Thoracic aorta (tissue), 2 donors: ENCODE measurements at regions not wholly inside any gene's neighbourhood (a gene's known extent, or its start where the extent isn't known, plus 50 kb on each side); places are given as distances from the start of the nearest gene placed in this dataset.

ENCODE experiments used
- ATAC-seq: fragments of 150-250 bp; one replicate; pipeline ENCODE4 v1.8.0; 2017; ENCODE audit warnings: low read depth; ENCODE audit not compliant: insufficient number of reproducible peaks, low FRiP score
- DNase-seq: peaks from one replicate; pipeline ENCODE4 v3.0.0-alpha.2; 2020; ENCODE audit warnings: low spot score
- H3K27ac ChIP-seq, 2 donors: fragments of 200-600 bp; sonication (generic); 1 replicate in 1 of 2; 2 replicates in 1 of 2; pipeline ENCODE4 v1.5.1; 2016; ENCODE audit warnings: mild to moderate bottlenecking in 2 of 2, moderate library complexity in 2 of 2
- H3K27me3 ChIP-seq: fragments of 200-600 bp; sonication (generic); replicated peaks from 2 replicates; pipeline ENCODE4 v1.6.0; 2016; ENCODE audit warnings: mild to moderate bottlenecking; ENCODE audit not compliant: insufficient read depth
- H3K36me3 ChIP-seq: fragments of 200-600 bp; sonication (generic); one replicate; pipeline ENCODE4 v1.5.1; 2016
- H3K4me1 ChIP-seq, 2 donors: fragments of 200-600 bp; sonication (generic); 1 replicate in 1 of 2; 2 replicates in 1 of 2; pipeline versions ENCODE4 v1.5.1 to v1.6.0; 2016; ENCODE audit warnings: low read depth in 2 of 2, mild to moderate bottlenecking in 1 of 2; ENCODE audit not compliant: control insufficient read depth in 1 of 2
- H3K4me3 ChIP-seq: fragments of 200-600 bp; sonication (generic); 2 replicates; pipeline ENCODE4 v1.5.1; 2016; ENCODE audit warnings: mild to moderate bottlenecking
- H3K9me3 ChIP-seq: fragments of 200-600 bp; sonication (generic); 2 replicates; pipeline ENCODE4 v1.5.1; 2016
- TF ChIP-seq, protein P1 (sequence below): fragments of 200-600 bp; sonication (generic); IDR thresholded peaks from one replicate; pipeline ENCODE4 v1.5.1; 2019; ENCODE audit warnings: antibody characterized with exemption

GRCh38 chr2:120820953-120821279, 85.2 kb downstream of the GLI2 start:
- TF ChIP-seq, protein P1, sequence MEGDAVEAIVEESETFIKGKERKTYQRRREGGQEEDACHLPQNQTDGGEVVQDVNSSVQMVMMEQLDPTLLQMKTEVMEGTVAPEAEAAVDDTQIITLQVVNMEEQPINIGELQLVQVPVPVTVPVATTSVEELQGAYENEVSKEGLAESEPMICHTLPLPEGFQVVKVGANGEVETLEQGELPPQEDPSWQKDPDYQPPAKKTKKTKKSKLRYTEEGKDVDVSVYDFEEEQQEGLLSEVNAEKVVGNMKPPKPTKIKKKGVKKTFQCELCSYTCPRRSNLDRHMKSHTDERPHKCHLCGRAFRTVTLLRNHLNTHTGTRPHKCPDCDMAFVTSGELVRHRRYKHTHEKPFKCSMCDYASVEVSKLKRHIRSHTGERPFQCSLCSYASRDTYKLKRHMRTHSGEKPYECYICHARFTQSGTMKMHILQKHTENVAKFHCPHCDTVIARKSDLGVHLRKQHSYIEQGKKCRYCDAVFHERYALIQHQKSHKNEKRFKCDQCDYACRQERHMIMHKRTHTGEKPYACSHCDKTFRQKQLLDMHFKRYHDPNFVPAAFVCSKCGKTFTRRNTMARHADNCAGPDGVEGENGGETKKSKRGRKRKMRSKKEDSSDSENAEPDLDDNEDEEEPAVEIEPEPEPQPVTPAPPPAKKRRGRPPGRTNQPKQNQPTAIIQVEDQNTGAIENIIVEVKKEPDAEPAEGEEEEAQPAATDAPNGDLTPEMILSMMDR = no peak
- Histone ChIP-seq H3K36me3 (no peaks in the 10 kb centered on the region), H3K9me3 (no peaks in the 10 kb centered on the region), H3K4me1 (peaks cover 4 to 35% of the 10 kb centered on the region in 2 donors), H3K4me3 (no peak overlapping the region), H3K27me3 (no peaks in the 10 kb centered on the region), H3K27ac (no peak overlapping the region)
- DNase-seq (no peak), ATAC-seq (no peak)

DNA sequence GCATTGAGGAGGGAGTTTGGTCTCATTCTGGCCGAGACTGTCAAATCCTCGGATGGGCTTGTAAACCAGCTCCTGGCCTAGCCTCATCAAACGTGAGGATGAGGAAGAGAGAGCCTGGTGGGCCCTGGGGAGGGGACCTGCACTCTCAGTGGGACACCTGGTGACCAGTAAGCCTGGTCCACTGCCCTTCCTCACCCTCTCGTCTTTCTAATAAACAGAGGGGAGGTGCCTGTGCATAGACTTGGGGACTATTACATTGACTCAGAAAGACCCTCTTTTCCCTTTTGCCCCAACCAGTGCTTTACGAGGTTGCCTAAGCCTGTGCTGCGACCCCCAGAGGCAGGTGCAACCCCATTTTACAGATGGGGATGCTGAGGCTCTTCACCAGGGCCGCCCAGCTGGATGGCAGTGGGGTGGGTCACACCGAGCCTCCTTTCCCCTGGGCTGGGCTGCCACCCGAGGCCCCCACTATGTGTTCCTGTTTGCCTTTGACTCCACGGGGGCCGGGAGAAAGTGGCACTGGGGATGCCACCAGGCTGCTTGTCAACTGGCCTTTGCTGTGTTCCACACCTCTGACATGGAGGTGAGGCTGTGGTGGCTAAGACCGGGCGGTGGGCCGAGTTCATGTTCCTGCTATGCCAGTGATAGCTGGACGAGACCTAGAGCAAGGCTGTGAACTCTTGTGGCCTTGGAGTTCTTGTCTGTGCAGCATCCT, 85.9 kb downstream of the GLI2 start:
- H3K36me3 ChIP-seq = no peaks in the 10 kb centered on the region
- H3K9me3 ChIP-seq = no peaks in the 10 kb centered on the region
- H3K4me3 ChIP-seq = no peak overlapping the region
- no peak for DNase-seq
- no peak overlapping the region for H3K27ac ChIP-seq
- TF ChIP-seq, protein P1 = no peak
- H3K4me1 ChIP-seq = peaks cover 4 to 35% of the 10 kb centered on the region in 2 donors
- H3K27me3 ChIP-seq = no peaks in the 10 kb centered on the region
- no peak for ATAC-seq

DNA sequence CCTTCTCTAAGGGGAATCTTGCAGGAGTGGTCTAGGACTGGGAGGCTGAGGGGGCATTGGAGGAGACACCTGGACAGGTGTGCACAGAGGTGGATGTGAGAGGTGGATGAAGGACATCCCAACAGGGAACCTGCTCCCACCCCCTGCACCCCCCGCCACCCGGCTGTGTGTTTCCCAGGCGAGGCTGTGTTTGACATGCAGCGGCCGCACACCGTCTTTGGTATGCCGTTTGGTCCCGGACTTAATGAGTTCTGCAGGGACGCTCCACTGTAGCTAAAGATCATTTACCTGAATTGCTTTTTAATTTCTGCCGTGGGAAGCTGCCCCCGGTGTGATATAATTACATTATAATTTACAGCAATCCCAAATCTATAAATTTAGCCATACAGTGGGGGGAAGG, 87.3 kb downstream of the GLI2 start:
- no peaks in the 10 kb centered on the region for H3K9me3 ChIP-seq
- H3K36me3 ChIP-seq = no peaks in the 10 kb centered on the region
- no peak for DNase-seq
- H3K4me3 ChIP-seq = no peak overlapping the region
- H3K27me3 ChIP-seq = no peaks in the 10 kb centered on the region
- ATAC-seq = no peak
- TF ChIP-seq, protein P1 = no peak
- H3K4me1 ChIP-seq = peaks cover 4 to 32% of the 10 kb centered on the region in 2 donors
- no peak overlapping the region for H3K27ac ChIP-seq

DNA sequence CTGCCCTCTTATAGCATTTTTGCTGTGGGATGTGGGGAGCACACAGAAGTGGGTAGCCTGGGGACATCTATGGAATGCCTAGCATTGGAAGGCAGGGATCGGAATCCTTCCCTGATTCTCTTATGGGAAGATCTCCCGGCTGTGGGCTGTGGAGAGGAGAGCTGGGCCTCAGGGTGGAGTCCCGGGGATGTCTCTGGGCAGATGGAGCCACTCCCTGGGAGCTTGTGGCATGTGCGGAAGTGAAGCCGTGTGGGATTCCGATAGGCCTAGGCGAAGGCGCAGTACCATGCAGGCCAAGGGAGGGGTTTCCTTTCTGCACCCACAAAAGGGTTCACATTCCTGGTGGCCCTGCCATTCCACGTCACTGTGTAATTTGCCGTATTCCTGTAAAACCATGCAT, 87.9 kb downstream of the GLI2 start:
- TF ChIP-seq, protein P1 = no peak
- H3K4me1 ChIP-seq = peaks cover 4 to 26% of the 10 kb centered on the region in 2 donors
- H3K36me3 ChIP-seq = no peaks in the 10 kb centered on the region
- no peaks in the 10 kb centered on the region for H3K27me3 ChIP-seq
- no peak overlapping the region for H3K4me3 ChIP-seq
- no peak overlapping the region for H3K27ac ChIP-seq
- no peaks in the 10 kb centered on the region for H3K9me3 ChIP-seq
- ATAC-seq = no peak
- DNase-seq = no peak

DNA sequence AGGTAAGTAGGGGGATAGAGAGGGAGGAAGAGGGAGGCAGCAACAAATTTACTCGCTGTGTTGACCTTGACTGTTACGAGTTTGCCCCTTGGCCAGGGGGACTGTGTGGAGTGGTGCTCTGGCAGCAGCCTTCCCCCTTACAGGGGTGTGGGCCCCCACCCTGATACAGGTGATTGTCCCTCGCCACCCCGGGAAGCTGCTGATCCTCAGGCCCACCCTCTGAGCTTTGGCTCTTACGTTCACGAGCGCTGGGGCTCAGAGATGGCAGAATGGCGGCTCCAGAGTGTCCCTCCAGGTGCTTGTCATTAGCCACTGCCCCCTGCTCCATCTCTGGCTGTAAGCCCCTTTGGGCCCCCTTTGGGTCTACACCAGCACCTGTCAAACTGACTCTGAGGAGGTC, 88.6 kb downstream of the GLI2 start:
- no peak overlapping the region for H3K27ac ChIP-seq
- no peak for ATAC-seq

More for the DNA sequence above, 88.6 kb downstream of the GLI2 start:
- no peak for DNase-seq
- TF ChIP-seq, protein P1 = no peak
- Histone ChIP-seq H3K4me1 (peaks cover 0 to 20% of the 10 kb centered on the region in 2 donors), H3K27me3 (no peaks in the 10 kb centered on the region), H3K4me3 (no peak overlapping the region), H3K9me3 (no peaks in the 10 kb centered on the region), H3K36me3 (no peaks in the 10 kb centered on the region)
